GM12878 (cell line): ENCODE measurements at regions not wholly inside any gene's neighbourhood (a gene's known extent, or its start where the extent isn't known, plus 50 kb on each side); places are given as distances from the start of the nearest gene placed in this dataset.

Experiments used
- ATAC-seq: fragments of 200-7000 bp; cut with Tn5 transposase; 3 replicates; pipeline ENCODE4 v1.9.1; 2020; ENCODE audit warnings: mild to moderate bottlenecking, moderate library complexity
- BruUV-seq: library from RNA; stranded (reverse); fragments of 400-500 nt; replicated peaks from 2 replicates; lab custom pipeline; 2021; lab: Mats Ljungman, UMichigan
- CTCF ChIA-PET: fragments of 300-600 bp; sonication (Branson Sonifier 250); formaldehyde crosslinking; extraction: SDS; loops from one replicate; lab custom pipeline; 2021; ENCODE audit warnings: inconsistent platforms; lab: Yijun Ruan, JAX
- POLR2A ChIA-PET: fragments of 350-600 bp; formaldehyde crosslinking; extraction: SDS; loops from one replicate; lab custom pipeline; 2021; ENCODE audit warnings: inconsistent platforms; lab: Charles Lee
- RAD21 ChIA-PET: fragments of 300-600 bp; sonication (Branson Sonifier 250); formaldehyde crosslinking; loops from one replicate; lab custom pipeline; 2023; ENCODE audit warnings: antibody characterized with exemption; ENCODE audit not compliant: unreplicated experiment; lab: Charles Lee
- SMC1A ChIA-PET: fragments of 300-600 bp; sonication (Branson Sonifier 250); formaldehyde crosslinking; loops from one replicate; lab custom pipeline; 2023; ENCODE audit not compliant: unreplicated experiment, uncharacterized antibody; lab: Charles Lee
- DNase-seq: peaks from one replicate; pipeline ENCODE4 v3.0.0-alpha.2; 2011; ENCODE audit warnings: low read depth, low spot score
- FAIRE-seq: peaks from 3 replicates; lab custom pipeline; 2011; peaks lifted over from hg19 to GRCh38; lab: Jason Lieb, UNC
- H2AFZ ChIP-seq: 2 replicates; pipeline ENCODE4 v1.6.0; 2011; ENCODE audit warnings: low read depth, low read length, control low read depth; ENCODE audit not compliant: control insufficient read depth
- H3K27ac ChIP-seq: 2 replicates; pipeline ENCODE4 v1.5.1; 2011; ENCODE audit warnings: control low read depth; ENCODE audit not compliant: control insufficient read depth, insufficient read depth
- H3K27me3 ChIP-seq, 2 experiments: replicated peaks in 1 of 2; 2 replicates each; pipeline versions ENCODE4 v1.6.0 to v1.6.1; 2011; ENCODE audit warnings: low read length in 1 of 2; ENCODE audit not compliant: control insufficient read depth in 2 of 2, insufficient read depth in 2 of 2
- H3K36me3 ChIP-seq, 2 experiments: 2 replicates each; pipeline ENCODE4 v1.5.1; 2011; ENCODE audit warnings: low read length in 1 of 2; ENCODE audit not compliant: control insufficient read depth in 2 of 2, insufficient read depth in 2 of 2
- H3K4me1 ChIP-seq: 2 replicates; pipeline ENCODE4 v1.6.1; 2011; ENCODE audit warnings: mild to moderate bottlenecking, low read length, moderate library complexity, mixed read lengths; ENCODE audit not compliant: control insufficient read depth, insufficient read depth
- H3K4me2 ChIP-seq: 2 replicates; pipeline ENCODE4 v1.6.0; 2011; ENCODE audit warnings: control low read depth; ENCODE audit not compliant: control insufficient read depth, insufficient read depth
- H3K4me3 ChIP-seq: fragments of 200-600 bp; sonication (generic); 2 replicates; pipeline ENCODE4 v1.5.1; 2016
- H3K79me2 ChIP-seq: 2 replicates; pipeline ENCODE4 v1.6.0; 2011; ENCODE audit warnings: low read length; ENCODE audit not compliant: control insufficient read depth, insufficient read depth
- H3K9ac ChIP-seq: 2 replicates; pipeline ENCODE4 v1.8.0; 2011; ENCODE audit warnings: low read length, control low read depth, mixed read lengths; ENCODE audit not compliant: control insufficient read depth, insufficient read depth
- H3K9me3 ChIP-seq: replicated peaks from 3 replicates; pipeline ENCODE4 v1.5.1; 2011; ENCODE audit warnings: mild to moderate bottlenecking, low read length; ENCODE audit not compliant: control insufficient read depth, insufficient read depth
- H4K20me1 ChIP-seq: 2 replicates; pipeline ENCODE4 v1.6.0; 2011; ENCODE audit not compliant: control insufficient read depth, insufficient read depth
- BHLHE40 ChIP-seq, 2 experiments: fragments of 450-650 bp in 1 of 2; IDR thresholded peaks; 2 replicates each; pipeline ENCODE4 v1.6.1; 2011 to 2017; ENCODE audit warnings: low read depth in 2 of 2, borderline replicate concordance in 1 of 2, improper control_type of control experiment in 1 of 2, low read length in 1 of 2, mild to moderate bottlenecking in 1 of 2
- MLLT1 ChIP-seq: fragments of 450-650 bp; IDR thresholded peaks from 2 replicates; pipeline ENCODE4 v1.6.1; 2016; ENCODE audit warnings: mild to moderate bottlenecking
- TCF3 ChIP-seq: IDR thresholded peaks from 2 replicates; pipeline ENCODE4 v1.6.1; 2012; ENCODE audit warnings: low read depth, mild to moderate bottlenecking, low read length, borderline replicate concordance; ENCODE audit not compliant: insufficient read depth
- USF2 ChIP-seq: IDR thresholded peaks from 2 replicates; pipeline ENCODE4 v1.6.1; 2011; ENCODE audit warnings: low read depth, low read length, improper control_type of control experiment, borderline replicate concordance
- YY1 ChIP-seq: IDR thresholded peaks from 2 replicates; pipeline ENCODE4 v1.6.1; 2011; ENCODE audit warnings: low read depth, mild to moderate bottlenecking, low read length
- WGBS: methylation state at CpG from one replicate; pipeline ENCODE4 v1.1.6; 2016; ENCODE audit warnings: low lambda C conversion rate; ENCODE audit not compliant: insufficient replicate concordance, insufficient coverage; ENCODE audit errors: missing lambda C conversion rate; 5-methylcytosine and 5-hydroxymethylcytosine counted together
- in situ Hi-C: fragments of 300-500 bp; cut with MboI; formaldehyde crosslinking; loops from 9 replicates; pipeline ENCODE4 v1.14.3; 2018; ENCODE audit warnings: mixed read lengths
- intact Hi-C: fragments of 100-400 bp; cut with micrococcal nuclease; formaldehyde crosslinking; loops from one replicate; pipeline ENCODE4 v1.14.2; 2022; ENCODE audit not compliant: unreplicated experiment
- TF ChIP-seq, protein P1 (sequence below): IDR thresholded peaks from 2 replicates; pipeline ENCODE4 v1.6.1; 2011; ENCODE audit warnings: mild to moderate bottlenecking, low read depth, low read length, moderate library complexity; ENCODE audit not compliant: insufficient replicate concordance
- TF ChIP-seq, protein P2 (sequence below): fragments of 450-650 bp; IDR thresholded peaks from 2 replicates; pipeline ENCODE4 v1.6.1; 2018; ENCODE audit warnings: borderline replicate concordance, mild to moderate bottlenecking; ENCODE audit not compliant: partially characterized antibody
- TF ChIP-seq, protein P3 (sequence below): IDR thresholded peaks from 2 replicates; pipeline ENCODE4 v1.6.1; 2011; ENCODE audit warnings: borderline replicate concordance, low read depth, mild to moderate bottlenecking, moderate library complexity, low read length; ENCODE audit not compliant: insufficient read depth, poor library complexity, severe bottlenecking
- TF ChIP-seq, protein P4 (sequence below): IDR thresholded peaks from 2 replicates; pipeline ENCODE4 v1.6.1; 2012; ENCODE audit warnings: low read length, inconsistent platforms

DNA sequence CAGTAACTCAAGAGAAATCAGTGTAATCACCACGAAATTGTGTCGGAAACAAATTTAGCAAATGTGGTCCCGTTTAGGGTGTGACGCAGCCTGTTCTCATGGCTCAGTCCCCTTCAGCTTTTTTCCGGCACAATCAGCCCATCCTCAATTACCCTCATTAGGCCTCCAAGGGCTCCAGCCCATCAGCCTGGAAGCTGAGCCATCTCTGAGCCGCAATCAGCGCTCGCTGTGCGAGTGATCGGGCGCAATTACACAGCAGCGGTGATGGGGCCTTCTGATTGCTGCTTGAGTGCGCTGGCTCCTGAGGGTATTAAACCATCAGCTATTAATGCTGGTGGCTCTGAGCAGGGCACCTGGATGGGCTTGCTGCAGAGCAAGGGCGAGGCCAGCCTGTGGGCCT lies 55.6 kb downstream of the PLXNA1 start:
- no peak for ATAC-seq
- WGBS, result 71% methylated on average over 14 of the region's 14 CpGs
- ChIA-PET POLR2A (no interaction called here), CTCF (interaction anchor here (1.2 kb wide), 1 partner anchor 510 kb away, joined by 3 read pairs; no protein-coding TSS in a partner anchor), RAD21 (no interaction called here), SMC1A (no interaction called here)
- H3K9ac ChIP-seq, result no peak overlapping the region
- in situ Hi-C loops, result no loop called here
- TF ChIP-seq, protein P1, sequence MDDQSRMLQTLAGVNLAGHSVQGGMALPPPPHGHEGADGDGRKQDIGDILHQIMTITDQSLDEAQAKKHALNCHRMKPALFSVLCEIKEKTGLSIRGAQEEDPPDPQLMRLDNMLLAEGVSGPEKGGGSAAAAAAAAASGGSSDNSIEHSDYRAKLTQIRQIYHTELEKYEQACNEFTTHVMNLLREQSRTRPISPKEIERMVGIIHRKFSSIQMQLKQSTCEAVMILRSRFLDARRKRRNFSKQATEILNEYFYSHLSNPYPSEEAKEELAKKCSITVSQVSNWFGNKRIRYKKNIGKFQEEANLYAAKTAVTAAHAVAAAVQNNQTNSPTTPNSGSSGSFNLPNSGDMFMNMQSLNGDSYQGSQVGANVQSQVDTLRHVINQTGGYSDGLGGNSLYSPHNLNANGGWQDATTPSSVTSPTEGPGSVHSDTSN, result peak; percentile 48
- TF ChIP-seq YY1 (no peak), MLLT1 (no peak), USF2 (no peak), BHLHE40 (IDR thresholded peaks at IDR 0.05; ENCODE audit: borderline replicate concordance in 1 of 2, low read depth in 2 of 2, low read length in 1 of 2) (no peak), TCF3 (0 out of 2 replicates have a peak, but pooled peaks have one; percentile 22)
- TF ChIP-seq, protein P2, sequence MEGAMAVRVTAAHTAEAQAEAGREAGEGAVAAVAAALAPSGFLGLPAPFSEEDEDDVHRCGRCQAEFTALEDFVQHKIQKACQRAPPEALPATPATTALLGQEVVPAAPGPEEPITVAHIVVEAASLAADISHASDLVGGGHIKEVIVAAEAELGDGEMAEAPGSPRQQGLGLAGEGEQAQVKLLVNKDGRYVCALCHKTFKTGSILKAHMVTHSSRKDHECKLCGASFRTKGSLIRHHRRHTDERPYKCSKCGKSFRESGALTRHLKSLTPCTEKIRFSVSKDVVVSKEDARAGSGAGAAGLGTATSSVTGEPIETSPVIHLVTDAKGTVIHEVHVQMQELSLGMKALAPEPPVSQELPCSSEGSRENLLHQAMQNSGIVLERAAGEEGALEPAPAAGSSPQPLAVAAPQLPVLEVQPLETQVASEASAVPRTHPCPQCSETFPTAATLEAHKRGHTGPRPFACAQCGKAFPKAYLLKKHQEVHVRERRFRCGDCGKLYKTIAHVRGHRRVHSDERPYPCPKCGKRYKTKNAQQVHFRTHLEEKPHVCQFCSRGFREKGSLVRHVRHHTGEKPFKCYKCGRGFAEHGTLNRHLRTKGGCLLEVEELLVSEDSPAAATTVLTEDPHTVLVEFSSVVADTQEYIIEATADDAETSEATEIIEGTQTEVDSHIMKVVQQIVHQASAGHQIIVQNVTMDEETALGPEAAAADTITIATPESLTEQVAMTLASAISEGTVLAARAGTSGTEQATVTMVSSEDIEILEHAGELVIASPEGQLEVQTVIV, result no peak
- TF ChIP-seq, protein P3, sequence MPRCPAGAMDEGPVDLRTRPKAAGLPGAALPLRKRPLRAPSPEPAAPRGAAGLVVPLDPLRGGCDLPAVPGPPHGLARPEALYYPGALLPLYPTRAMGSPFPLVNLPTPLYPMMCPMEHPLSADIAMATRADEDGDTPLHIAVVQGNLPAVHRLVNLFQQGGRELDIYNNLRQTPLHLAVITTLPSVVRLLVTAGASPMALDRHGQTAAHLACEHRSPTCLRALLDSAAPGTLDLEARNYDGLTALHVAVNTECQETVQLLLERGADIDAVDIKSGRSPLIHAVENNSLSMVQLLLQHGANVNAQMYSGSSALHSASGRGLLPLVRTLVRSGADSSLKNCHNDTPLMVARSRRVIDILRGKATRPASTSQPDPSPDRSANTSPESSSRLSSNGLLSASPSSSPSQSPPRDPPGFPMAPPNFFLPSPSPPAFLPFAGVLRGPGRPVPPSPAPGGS, result peak; percentile 92
- TF ChIP-seq, protein P4, sequence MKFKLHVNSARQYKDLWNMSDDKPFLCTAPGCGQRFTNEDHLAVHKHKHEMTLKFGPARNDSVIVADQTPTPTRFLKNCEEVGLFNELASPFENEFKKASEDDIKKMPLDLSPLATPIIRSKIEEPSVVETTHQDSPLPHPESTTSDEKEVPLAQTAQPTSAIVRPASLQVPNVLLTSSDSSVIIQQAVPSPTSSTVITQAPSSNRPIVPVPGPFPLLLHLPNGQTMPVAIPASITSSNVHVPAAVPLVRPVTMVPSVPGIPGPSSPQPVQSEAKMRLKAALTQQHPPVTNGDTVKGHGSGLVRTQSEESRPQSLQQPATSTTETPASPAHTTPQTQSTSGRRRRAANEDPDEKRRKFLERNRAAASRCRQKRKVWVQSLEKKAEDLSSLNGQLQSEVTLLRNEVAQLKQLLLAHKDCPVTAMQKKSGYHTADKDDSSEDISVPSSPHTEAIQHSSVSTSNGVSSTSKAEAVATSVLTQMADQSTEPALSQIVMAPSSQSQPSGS, result no peak
- TF ChIP-seq, all 136 proteins: peak for 3
- no TSS peak for BruUV-seq
- no peaks in the 10 kb centered on the region for H3K36me3 ChIP-seq
- H3K4me3 ChIP-seq, result no peak overlapping the region
- H2AFZ ChIP-seq, result no peak overlapping the region
- H3K9me3 ChIP-seq, result no peaks in the 10 kb centered on the region
- H3K4me2 ChIP-seq, result no peak overlapping the region
- no peak overlapping the region for H3K27ac ChIP-seq
- no peaks in the 10 kb centered on the region for H3K27me3 ChIP-seq
- no peaks in the 10 kb centered on the region for H3K4me1 ChIP-seq
- H4K20me1 ChIP-seq, result no peaks in the 10 kb centered on the region
- no peaks in the 10 kb centered on the region for H3K79me2 ChIP-seq
- intact Hi-C loops, result no loop called here
- DNase-seq (no peak), FAIRE-seq (no peak)
